ENCODE measurements at regions not wholly inside any gene's neighbourhood (a gene's known extent, or its start where the extent isn't known, plus 50 kb on each side); places are given as distances from the start of the nearest gene placed in this dataset.

- no peak for TF ChIP-seq CTCF (IDR thresholded peaks at IDR 0.05; ENCODE audit: low read length)
- no peak for TF ChIP-seq EZH2phosphoT487 (IDR thresholded peaks at IDR 0.05; ENCODE audit: low read length)
- TF ChIP-seq EZH2 (optimal IDR thresholded peaks at IDR 0.05; ENCODE audit: low read depth, low read length): no peak
Observed at GRCh38 chr2:2812648-2813047, 481.6 kb upstream of the MYT1L start.

All from MM.1S (cell line).